HEK293T (cell line): ENCODE measurements at regions not wholly inside any gene's neighbourhood (a gene's known extent, or its start where the extent isn't known, plus 50 kb on each side); places are given as distances from the start of the nearest gene placed in this dataset.

Experiments
- CTCF ChIA-PET: fragments of 350-600 bp; formaldehyde crosslinking; extraction: SDS; loops from one replicate; lab custom pipeline; 2021; ENCODE audit warnings: antibody characterized with exemption, inconsistent platforms; lab: Yijun Ruan, JAX
- POLR2A ChIA-PET: fragments of 350-600 bp; formaldehyde crosslinking; extraction: SDS; loops from one replicate; lab custom pipeline; 2020; ENCODE audit warnings: antibody characterized with exemption, inconsistent platforms; lab: Yijun Ruan, JAX
- DNase-seq: peaks from one replicate; pipeline ENCODE4 v3.0.0; 2012; ENCODE audit warnings: mixed read lengths; ENCODE audit errors: extremely low spot score
- BHLHE40 ChIP-seq: fragments of 450-650 bp; IDR thresholded peaks from 2 replicates; pipeline ENCODE4 v1.6.1; 2016; ENCODE audit warnings: mild to moderate bottlenecking, moderate library complexity, borderline replicate concordance
- CTBP1 ChIP-seq: fragments of 450-650 bp; IDR thresholded peaks from 2 replicates; pipeline ENCODE4 v1.6.1; 2016; ENCODE audit warnings: borderline replicate concordance
- ELF4 ChIP-seq: fragments of 450-650 bp; IDR thresholded peaks from 2 replicates; pipeline ENCODE4 v1.6.1; 2017; ENCODE audit warnings: antibody characterized with exemption
- FOXK2 ChIP-seq: fragments of 450-650 bp; IDR thresholded peaks from 2 replicates; pipeline ENCODE4 v1.6.1; 2016; ENCODE audit warnings: mild to moderate bottlenecking
- HDGF ChIP-seq: fragments of 450-650 bp; IDR thresholded peaks from 2 replicates; pipeline ENCODE4 v1.6.1; 2017; ENCODE audit warnings: antibody characterized with exemption, borderline replicate concordance
- L3MBTL2 ChIP-seq: fragments of 450-650 bp; conservative IDR thresholded peaks from 2 replicates; pipeline ENCODE4 v1.6.1; 2016; ENCODE audit warnings: mild to moderate bottlenecking
- LEF1 ChIP-seq: fragments of 450-650 bp; IDR thresholded peaks from 2 replicates; pipeline ENCODE4 v1.6.1; 2017; ENCODE audit warnings: mild to moderate bottlenecking, borderline replicate concordance
- TARDBP ChIP-seq: fragments of 450-650 bp; IDR thresholded peaks from 2 replicates; pipeline ENCODE4 v1.6.1; 2016
- ZNF384 ChIP-seq: fragments of 450-650 bp; IDR thresholded peaks from 2 replicates; pipeline ENCODE4 v1.6.1; 2016
- TF ChIP-seq, protein P1 (sequence below): fragments of 450-650 bp; IDR thresholded peaks from 2 replicates; pipeline ENCODE4 v1.6.1; 2016

GRCh38 chr1:61007534-61008364 is 74.6 kb upstream of the NFIA start:
- POLR2A ChIA-PET: no interaction called here
- TF ChIP-seq ZNF384: no peak
- TF ChIP-seq CTBP1: no peak
- no peak for TF ChIP-seq BHLHE40
- no peak for DNase-seq
- CTCF ChIA-PET: no interaction called here

DNA sequence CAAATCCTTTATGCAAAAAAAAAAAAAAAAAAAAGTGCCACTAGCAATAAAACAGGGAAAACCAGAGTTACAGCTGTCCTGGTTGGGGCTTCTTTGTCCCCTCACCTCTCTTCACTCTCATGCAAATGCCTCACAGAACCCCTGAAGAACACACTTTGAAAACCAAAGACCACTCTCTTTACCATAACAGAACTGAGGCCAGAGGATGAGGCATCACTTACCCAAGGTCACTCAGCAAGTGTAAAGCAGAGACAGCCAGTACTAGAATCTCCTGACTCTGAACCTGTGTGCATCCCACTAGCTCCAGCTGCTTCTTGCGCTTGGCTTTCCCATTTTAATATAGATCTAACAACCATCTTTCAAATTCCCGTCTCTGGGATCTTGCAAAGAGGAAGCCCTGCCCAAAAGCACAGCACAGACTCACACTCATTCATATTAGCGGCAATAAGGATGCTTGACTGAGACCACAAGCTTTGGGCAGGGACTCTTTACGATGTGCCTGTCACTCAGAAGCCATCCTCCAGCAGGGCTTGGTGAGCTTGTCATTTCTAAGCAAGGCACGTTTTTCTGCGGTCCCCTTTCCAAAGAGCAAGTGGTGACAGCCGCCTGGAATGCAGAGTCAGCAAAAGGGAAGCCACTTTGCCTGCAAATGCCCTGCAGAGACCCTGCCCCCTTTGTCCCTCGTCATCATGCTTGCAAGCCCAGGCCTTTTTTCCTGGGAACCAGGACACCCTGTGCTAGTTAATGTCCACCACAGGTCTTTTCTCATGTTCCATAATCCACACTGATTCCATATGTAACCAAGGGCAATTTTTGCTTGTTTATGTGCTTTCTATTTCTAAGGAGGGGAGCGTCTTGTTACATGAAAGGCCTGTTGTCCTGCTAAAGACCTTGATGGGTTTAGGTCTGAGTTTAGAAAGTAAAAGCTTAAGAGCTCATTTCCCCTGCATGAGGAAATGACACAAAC is 76.5 kb upstream of the NFIA start:
- POLR2A ChIA-PET: no interaction called here

GRCh38 chr1:61004262-61005003 is 77.9 kb upstream of the NFIA start:
- CTCF ChIA-PET: no interaction called here
- DNase-seq: no peak
- TF ChIP-seq, protein P1, sequence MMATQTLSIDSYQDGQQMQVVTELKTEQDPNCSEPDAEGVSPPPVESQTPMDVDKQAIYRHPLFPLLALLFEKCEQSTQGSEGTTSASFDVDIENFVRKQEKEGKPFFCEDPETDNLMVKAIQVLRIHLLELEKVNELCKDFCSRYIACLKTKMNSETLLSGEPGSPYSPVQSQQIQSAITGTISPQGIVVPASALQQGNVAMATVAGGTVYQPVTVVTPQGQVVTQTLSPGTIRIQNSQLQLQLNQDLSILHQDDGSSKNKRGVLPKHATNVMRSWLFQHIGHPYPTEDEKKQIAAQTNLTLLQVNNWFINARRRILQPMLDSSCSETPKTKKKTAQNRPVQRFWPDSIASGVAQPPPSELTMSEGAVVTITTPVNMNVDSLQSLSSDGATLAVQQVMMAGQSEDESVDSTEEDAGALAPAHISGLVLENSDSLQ: no peak
- POLR2A ChIA-PET: no interaction called here

More for the DNA sequence above, 76.5 kb upstream of the NFIA start:
- no peak for DNase-seq
- CTCF ChIA-PET: no interaction called here
- TF ChIP-seq, protein P1: peak; percentile 91
- no peak for TF ChIP-seq HDGF

- ChIA-PET POLR2A (no interaction called here), CTCF (no interaction called here)
- TF ChIP-seq TARDBP: no peak
- no peak for TF ChIP-seq FOXK2
- TF ChIP-seq ELF4: no peak
- TF ChIP-seq, protein P1: peak; percentile 53; the same call in 1 of the 2 replicates
- DNase-seq: no peak
Observed at GRCh38 chr1:61000327-61000726, 82.0 kb upstream of the NFIA start.

- CTCF ChIA-PET: no interaction called here
- POLR2A ChIA-PET: interaction anchor here (0.8 kb wide), 1 partner anchor 83 kb away, joined by 3 read pairs; the partner anchor contains the start of gene NFIA
- DNase-seq: no peak
- TF ChIP-seq ZNF384 (no peak), CTBP1 (no peak), LEF1 (no peak), FOXK2 (no peak), HDGF (no peak), L3MBTL2 (no peak), TARDBP (no peak)
- TF ChIP-seq, protein P1: no peak
Observed at GRCh38 chr1:60998786-60999185, 83.6 kb upstream of the NFIA start.

DNA sequence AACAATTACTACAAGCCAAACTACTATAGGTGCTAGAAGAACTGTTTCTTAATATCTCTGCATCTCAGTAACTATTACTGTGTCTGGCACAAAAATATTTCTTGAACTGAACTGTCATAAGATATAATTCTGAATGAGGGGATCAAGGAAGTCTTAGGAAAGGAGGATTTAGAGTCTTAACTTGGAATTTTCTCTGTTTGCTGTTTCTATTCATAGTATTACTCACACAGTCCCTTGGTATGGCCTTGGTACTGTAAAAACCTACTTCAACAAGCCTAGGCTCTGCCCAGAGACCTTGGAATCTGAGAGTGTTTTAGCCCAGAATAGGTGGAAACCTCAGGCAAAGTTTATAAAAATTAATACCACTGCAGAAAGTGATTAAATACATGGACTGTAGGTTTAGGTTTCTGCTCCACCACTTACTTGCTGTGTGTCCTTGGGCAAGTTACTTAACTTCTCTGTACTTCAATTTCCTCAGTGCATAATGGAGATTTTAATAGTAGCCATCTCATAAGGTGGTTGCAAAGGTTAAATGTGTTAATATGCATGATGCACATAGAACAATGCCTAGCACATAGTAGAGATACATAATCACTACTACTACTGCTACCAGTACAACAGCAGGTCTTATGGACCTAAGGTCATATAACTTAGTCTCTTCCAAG is 87.4 kb upstream of the NFIA start:
- TF ChIP-seq CTBP1 (no peak), LEF1 (no peak), FOXK2 (no peak), ELF4 (no peak)
- ChIA-PET CTCF (no interaction called here), POLR2A (no interaction called here)
- no peak for DNase-seq
